ENCODE measurements at regions not wholly inside any gene's neighbourhood (a gene's known extent, or its start where the extent isn't known, plus 50 kb on each side); places are given as distances from the start of the nearest gene placed in this dataset.

DNA sequence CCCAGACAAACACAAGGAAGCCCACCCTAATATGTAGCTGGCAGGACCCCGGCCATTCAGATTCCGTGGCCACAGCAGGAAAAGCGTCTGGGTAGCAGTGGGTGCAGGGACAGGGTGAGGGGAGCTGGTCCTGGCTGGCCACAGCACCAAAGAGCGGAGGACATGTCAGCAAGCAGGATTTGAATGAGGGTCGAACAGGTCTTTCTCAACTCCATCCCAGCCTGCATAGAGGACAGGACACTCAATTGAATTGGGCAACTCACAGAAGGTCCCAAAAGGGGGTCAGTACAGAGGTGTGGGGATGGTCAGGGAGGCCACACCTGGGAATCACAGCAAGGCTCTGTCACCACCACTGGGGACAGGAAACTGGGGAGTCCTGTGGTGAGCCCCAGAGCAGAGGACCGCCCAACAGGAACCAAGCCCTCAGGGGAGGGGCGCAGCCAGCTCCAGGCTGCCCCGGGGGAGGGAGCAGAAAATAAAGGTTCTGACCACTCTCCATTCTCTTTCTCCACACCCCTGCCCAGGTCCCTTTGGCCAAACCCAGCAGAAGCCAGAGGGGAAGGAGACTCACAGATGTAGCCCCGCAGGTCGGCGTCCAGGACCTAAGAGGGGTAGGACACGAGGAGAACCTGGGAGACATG is 108.7 kb upstream of the PPP2R2D start:
- no peak overlapping the region for H3K4me3 ChIP-seq
- intact Hi-C loops (cut with DNase I, micrococcal nuclease): no loop called here
- no peaks in the 10 kb centered on the region for H3K4me1 ChIP-seq (ENCODE audit: low read depth)
- DNase-seq: no peak
- peaks cover 5% of the 10 kb centered on the region for H3K9me3 ChIP-seq
- TF ChIP-seq, protein P1, sequence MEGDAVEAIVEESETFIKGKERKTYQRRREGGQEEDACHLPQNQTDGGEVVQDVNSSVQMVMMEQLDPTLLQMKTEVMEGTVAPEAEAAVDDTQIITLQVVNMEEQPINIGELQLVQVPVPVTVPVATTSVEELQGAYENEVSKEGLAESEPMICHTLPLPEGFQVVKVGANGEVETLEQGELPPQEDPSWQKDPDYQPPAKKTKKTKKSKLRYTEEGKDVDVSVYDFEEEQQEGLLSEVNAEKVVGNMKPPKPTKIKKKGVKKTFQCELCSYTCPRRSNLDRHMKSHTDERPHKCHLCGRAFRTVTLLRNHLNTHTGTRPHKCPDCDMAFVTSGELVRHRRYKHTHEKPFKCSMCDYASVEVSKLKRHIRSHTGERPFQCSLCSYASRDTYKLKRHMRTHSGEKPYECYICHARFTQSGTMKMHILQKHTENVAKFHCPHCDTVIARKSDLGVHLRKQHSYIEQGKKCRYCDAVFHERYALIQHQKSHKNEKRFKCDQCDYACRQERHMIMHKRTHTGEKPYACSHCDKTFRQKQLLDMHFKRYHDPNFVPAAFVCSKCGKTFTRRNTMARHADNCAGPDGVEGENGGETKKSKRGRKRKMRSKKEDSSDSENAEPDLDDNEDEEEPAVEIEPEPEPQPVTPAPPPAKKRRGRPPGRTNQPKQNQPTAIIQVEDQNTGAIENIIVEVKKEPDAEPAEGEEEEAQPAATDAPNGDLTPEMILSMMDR (IDR thresholded peaks at IDR 0.05): no peak
- ATAC-seq: no peak
- no peaks in the 10 kb centered on the region for H3K36me3 ChIP-seq (ENCODE audit: low read depth)

DNA sequence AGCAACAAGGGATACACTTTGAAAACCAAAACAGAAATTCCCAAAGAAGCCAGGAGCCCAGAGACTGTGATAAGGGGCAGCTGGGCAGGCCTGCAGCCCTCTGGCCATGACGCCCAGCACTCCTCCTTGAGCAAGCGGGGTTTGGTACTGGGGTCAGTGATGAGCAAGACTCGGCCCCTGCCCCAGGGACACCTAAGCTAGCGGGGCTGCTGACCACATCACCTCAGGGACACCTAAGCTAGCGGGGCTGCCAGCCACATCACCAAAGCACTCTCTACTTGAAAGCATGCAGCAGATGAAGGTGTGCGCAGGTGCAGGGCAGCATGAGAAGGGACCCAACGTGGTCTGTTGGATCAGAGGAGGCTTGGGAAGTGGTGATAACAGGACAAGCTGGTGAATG is 108.0 kb upstream of the PPP2R2D start:
- Histone ChIP-seq H3K36me3 (ENCODE audit: low read depth) (no peaks in the 10 kb centered on the region), H3K9me3 (peaks cover 12% of the 10 kb centered on the region), H3K4me1 (ENCODE audit: low read depth) (no peaks in the 10 kb centered on the region), H3K4me3 (no peak overlapping the region)
- TF ChIP-seq, protein P1 (IDR thresholded peaks at IDR 0.05): no peak
- intact Hi-C loops (cut with DNase I, micrococcal nuclease): no loop called here
- ATAC-seq (no peak), DNase-seq (no peak)

DNA sequence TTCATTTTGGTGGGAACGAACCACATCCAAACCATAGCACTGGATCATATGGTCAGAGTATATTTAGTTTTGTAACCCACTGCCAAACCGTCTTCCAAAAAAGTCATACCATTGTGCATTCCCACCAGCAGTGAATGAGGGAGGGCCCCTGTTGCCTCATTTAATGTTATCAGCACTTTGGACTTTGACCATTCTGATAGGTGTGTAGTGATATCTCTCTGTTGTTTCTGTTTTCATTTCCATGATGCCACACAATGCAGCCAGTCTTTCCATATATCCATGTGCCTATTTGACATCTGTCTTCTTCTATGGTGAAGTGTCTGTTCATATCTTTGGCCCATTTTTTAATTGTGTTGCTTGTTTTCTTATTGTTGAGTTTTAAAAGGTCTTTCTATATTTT is 105.0 kb upstream of the PPP2R2D start:
- Histone ChIP-seq H3K4me1 (ENCODE audit: low read depth) (no peaks in the 10 kb centered on the region), H3K4me3 (no peak overlapping the region), H3K9me3 (peaks cover 25% of the 10 kb centered on the region), H3K36me3 (ENCODE audit: low read depth) (no peaks in the 10 kb centered on the region)
- no peak for ATAC-seq
- intact Hi-C loops (cut with DNase I, micrococcal nuclease): no loop called here
- DNase-seq: no peak
- TF ChIP-seq, protein P1 (IDR thresholded peaks at IDR 0.05): no peak

DNA sequence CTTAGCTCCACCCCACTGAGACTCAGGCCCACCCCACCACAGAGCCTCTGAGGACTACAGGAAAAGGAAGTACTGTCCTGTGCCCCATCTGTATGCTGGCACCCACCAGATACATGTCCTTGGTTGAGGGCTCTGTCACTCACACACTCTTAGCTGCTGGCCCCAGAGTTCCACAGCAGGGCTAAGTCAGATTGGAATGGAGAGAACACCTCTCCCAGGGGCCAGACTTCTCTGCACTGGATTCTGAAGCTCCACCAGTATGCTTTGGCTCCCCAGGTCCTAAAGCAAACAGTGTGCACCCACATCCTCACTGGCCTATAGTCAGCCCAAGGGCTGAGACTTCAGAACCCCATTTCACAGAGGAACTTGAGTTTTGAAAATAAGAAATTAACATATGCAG is 103.2 kb upstream of the PPP2R2D start:
- H3K36me3 ChIP-seq (ENCODE audit: low read depth): no peaks in the 10 kb centered on the region
- DNase-seq (no peak), ATAC-seq (no peak)
- TF ChIP-seq, protein P1 (IDR thresholded peaks at IDR 0.05): no peak
- H3K9me3 ChIP-seq: peaks cover 25% of the 10 kb centered on the region
- intact Hi-C loops (cut with DNase I, micrococcal nuclease): no loop called here
- no peak overlapping the region for H3K4me3 ChIP-seq
- H3K4me1 ChIP-seq (ENCODE audit: low read depth): no peaks in the 10 kb centered on the region

DNA sequence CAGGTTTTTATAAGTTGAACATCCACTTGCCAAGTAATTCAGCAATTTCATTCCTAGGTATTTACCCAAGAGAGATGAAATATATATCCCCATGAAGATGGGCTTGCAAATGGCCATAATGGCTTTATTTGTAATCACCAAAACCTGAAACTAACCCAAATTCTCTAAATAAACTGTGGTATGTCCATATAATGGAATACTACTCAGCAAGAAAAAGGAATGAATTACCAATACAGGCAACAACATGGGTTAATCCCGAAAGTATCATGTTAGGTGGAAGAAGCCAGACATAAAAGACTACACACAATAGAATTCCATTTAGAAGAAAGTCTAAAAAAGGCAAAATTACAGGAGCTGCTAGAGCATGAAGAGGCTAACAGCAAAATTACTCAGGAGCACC is 101.4 kb upstream of the PPP2R2D start:
- no peak overlapping the region for H3K4me3 ChIP-seq
- intact Hi-C loops (cut with DNase I, micrococcal nuclease): no loop called here
- no peak for DNase-seq
- peaks cover 25% of the 10 kb centered on the region for H3K9me3 ChIP-seq
- no peaks in the 10 kb centered on the region for H3K4me1 ChIP-seq (ENCODE audit: low read depth)
- TF ChIP-seq, protein P1 (IDR thresholded peaks at IDR 0.05): no peak
- H3K36me3 ChIP-seq (ENCODE audit: low read depth): no peaks in the 10 kb centered on the region
- ATAC-seq: no peak

Data from mucosa of descending colon (tissue), 3 donors.